B cell (primary cell): ENCODE measurements at regions not wholly inside any gene's neighbourhood (a gene's known extent, or its start where the extent isn't known, plus 50 kb on each side); places are given as distances from the start of the nearest gene placed in this dataset.

ENCODE experiments used
- CTCF ChIP-seq: fragments of 200-600 bp; IDR thresholded peaks from one replicate; pipeline ENCODE4 v1.8.0; 2022; ENCODE audit warnings: antibody characterized with exemption, mild to moderate bottlenecking
- EZH2 ChIP-seq: IDR thresholded peaks from 2 replicates; pipeline ENCODE4 v1.6.1; 2012; ENCODE audit warnings: borderline replicate concordance, low read depth, mild to moderate bottlenecking, moderate library complexity, low read length; ENCODE audit not compliant: insufficient read depth, poor library complexity, severe bottlenecking

GRCh38 chr2:182621810-182622209 lies 94.2 kb upstream of the DNAJC10 start:
- TF ChIP-seq CTCF: no peak
- TF ChIP-seq EZH2: no peak
